CD4-positive, CD25-positive, alpha-beta regulatory T cell (primary cell): ENCODE measurements at regions not wholly inside any gene's neighbourhood (a gene's known extent, or its start where the extent isn't known, plus 50 kb on each side); places are given as distances from the start of the nearest gene placed in this dataset.

Experiments used
- ATAC-seq, 2 donors: fragments of 150-1000 bp; cut with Tn5 transposase; one replicate each; pipeline ENCODE4 v1.10.0; 2021; ENCODE audit warnings: low read depth in 2 of 2, moderate number of reproducible peaks in 2 of 2, moderate library complexity in 1 of 2
- DNase-seq, 3 donors: peaks; one replicate each; pipeline versions ENCODE4 v3.0.0 to v3.0.0-alpha.2; 2012 to 2022; ENCODE audit warnings: mixed read lengths in 1 of 3
- H3K27ac ChIP-seq: one replicate; pipeline ENCODE4 v1.7.0; 2013; ENCODE audit warnings: mild to moderate bottlenecking, low read length; ENCODE audit not compliant: insufficient read depth, poor library complexity, severe bottlenecking
- H3K27me3 ChIP-seq: one replicate; pipeline ENCODE4 v1.7.0; 2013; ENCODE audit warnings: low read length; ENCODE audit not compliant: control insufficient read depth, insufficient read depth
- H3K36me3 ChIP-seq: one replicate; pipeline ENCODE4 v1.7.0; 2013; ENCODE audit warnings: mild to moderate bottlenecking, low read length, moderate library complexity; ENCODE audit not compliant: control insufficient read depth, insufficient read depth
- H3K4me1 ChIP-seq: 2 replicates; pipeline ENCODE4 v1.7.0; 2013; ENCODE audit warnings: mild to moderate bottlenecking, low read length; ENCODE audit not compliant: insufficient read depth, control insufficient read depth, poor library complexity, severe bottlenecking
- H3K4me3 ChIP-seq: one replicate; pipeline ENCODE4 v1.7.0; 2013; ENCODE audit warnings: low read depth, mild to moderate bottlenecking, low read length, moderate library complexity
- H3K9me3 ChIP-seq, 2 experiments: 1 replicate in 1 of 2; 2 replicates in 1 of 2; pipeline ENCODE4 v1.7.0; 2013; ENCODE audit warnings: low read length in 2 of 2, mild to moderate bottlenecking in 1 of 2, moderate library complexity in 1 of 2; ENCODE audit not compliant: control insufficient read depth in 2 of 2
- H3K27ac Mint-ChIP-seq, 3 donors: one replicate each; pipeline ENCODE4 v1.8.0; 2020 to 2022; ENCODE audit warnings: mild to moderate bottlenecking in 3 of 3, mixed read lengths in 3 of 3, moderate library complexity in 2 of 3
- H3K27me3 Mint-ChIP-seq: one replicate; pipeline ENCODE4 v1.8.0; 2022; ENCODE audit warnings: mild to moderate bottlenecking, mixed read lengths
- H3K36me3 Mint-ChIP-seq: one replicate; pipeline ENCODE4 v1.8.0; 2020; ENCODE audit warnings: mixed read lengths
- H3K4me1 Mint-ChIP-seq, 4 donors: one replicate each; pipeline ENCODE4 v1.8.0; 2020 to 2022; ENCODE audit warnings: mixed read lengths in 4 of 4, mild to moderate bottlenecking in 1 of 4
- H3K4me3 Mint-ChIP-seq, 4 donors: one replicate each; pipeline ENCODE4 v1.8.0; 2020 to 2022; ENCODE audit warnings: mild to moderate bottlenecking in 4 of 4, mixed read lengths in 4 of 4, moderate library complexity in 3 of 4
- H3K9me3 Mint-ChIP-seq, 7 donors: one replicate each; pipeline ENCODE4 v1.8.0; 2020 to 2022; ENCODE audit warnings: mixed read lengths in 7 of 7, mild to moderate bottlenecking in 3 of 7, moderate library complexity in 2 of 7

- H3K27me3 ChIP-seq, result no peaks in the 10 kb centered on the region
- no peak overlapping the region for H3K27ac ChIP-seq
- no peaks in the 10 kb centered on the region for H3K9me3 ChIP-seq
- no peak for ATAC-seq
- Mint-ChIP-seq H3K4me3 (no peak overlapping the region), H3K9me3 (no peaks in the 10 kb centered on the region), H3K27me3 (no peaks in the 10 kb centered on the region), H3K27ac (peak overlapping the region in 1 of 3 donors; percentile 32), H3K4me1 (no peaks in the 10 kb centered on the region), H3K36me3 (no peaks in the 10 kb centered on the region)
- no peaks in the 10 kb centered on the region for H3K4me1 ChIP-seq
- H3K4me3 ChIP-seq, result no peak overlapping the region
- no peaks in the 10 kb centered on the region for H3K36me3 ChIP-seq
- no peak for DNase-seq
Observed at GRCh38 chr20:48211238-48211637, 426.0 kb upstream of the SULF2 start.

GRCh38 chr20:48210111-48211027 is 425.1 kb upstream of the SULF2 start:
- Histone ChIP-seq H3K27ac (no peak overlapping the region), H3K4me3 (no peak overlapping the region), H3K4me1 (no peaks in the 10 kb centered on the region), H3K36me3 (no peaks in the 10 kb centered on the region), H3K9me3 (no peaks in the 10 kb centered on the region), H3K27me3 (no peaks in the 10 kb centered on the region)
- Mint-ChIP-seq H3K4me1 (no peaks in the 10 kb centered on the region), H3K4me3 (no peak overlapping the region), H3K36me3 (no peaks in the 10 kb centered on the region), H3K9me3 (no peaks in the 10 kb centered on the region), H3K27ac (no peak overlapping the region), H3K27me3 (no peaks in the 10 kb centered on the region)
- DNase-seq (no peak), ATAC-seq (no peak)

GRCh38 chr20:48209102-48209501 is 423.8 kb upstream of the SULF2 start:
- Mint-ChIP-seq H3K4me3 (no peak overlapping the region), H3K9me3 (no peaks in the 10 kb centered on the region), H3K36me3 (no peaks in the 10 kb centered on the region), H3K27me3 (no peaks in the 10 kb centered on the region), H3K27ac (no peak overlapping the region), H3K4me1 (no peaks in the 10 kb centered on the region)
- Histone ChIP-seq H3K4me3 (no peak overlapping the region), H3K27me3 (no peaks in the 10 kb centered on the region), H3K27ac (no peak overlapping the region), H3K9me3 (no peaks in the 10 kb centered on the region), H3K4me1 (no peaks in the 10 kb centered on the region), H3K36me3 (no peaks in the 10 kb centered on the region)
- DNase-seq, result no peak
- ATAC-seq, result no peak

- H3K4me3 ChIP-seq, result no peak overlapping the region
- ATAC-seq (no peak), DNase-seq (no peak)
- no peaks in the 10 kb centered on the region for H3K27me3 ChIP-seq
- Mint-ChIP-seq H3K9me3 (no peaks in the 10 kb centered on the region), H3K27ac (no peak overlapping the region), H3K36me3 (no peaks in the 10 kb centered on the region), H3K4me3 (no peak overlapping the region), H3K27me3 (no peaks in the 10 kb centered on the region), H3K4me1 (no peaks in the 10 kb centered on the region)
- H3K4me1 ChIP-seq, result no peaks in the 10 kb centered on the region
- H3K27ac ChIP-seq, result no peak overlapping the region
- no peaks in the 10 kb centered on the region for H3K9me3 ChIP-seq
- no peaks in the 10 kb centered on the region for H3K36me3 ChIP-seq
Observed at GRCh38 chr20:48208176-48208575, 422.9 kb upstream of the SULF2 start.

GRCh38 chr20:48207505-48207904 is 422.2 kb upstream of the SULF2 start:
- no peak for DNase-seq
- Mint-ChIP-seq H3K4me1 (no peaks in the 10 kb centered on the region), H3K27me3 (no peaks in the 10 kb centered on the region), H3K27ac (no peak overlapping the region), H3K36me3 (no peaks in the 10 kb centered on the region), H3K4me3 (no peak overlapping the region), H3K9me3 (no peaks in the 10 kb centered on the region)
- H3K36me3 ChIP-seq, result no peaks in the 10 kb centered on the region
- ATAC-seq, result no peak
- no peak overlapping the region for H3K27ac ChIP-seq
- H3K4me1 ChIP-seq, result no peaks in the 10 kb centered on the region
- no peaks in the 10 kb centered on the region for H3K27me3 ChIP-seq
- no peak overlapping the region for H3K4me3 ChIP-seq
- H3K9me3 ChIP-seq, result no peaks in the 10 kb centered on the region

- no peak overlapping the region for H3K27ac ChIP-seq
- no peaks in the 10 kb centered on the region for H3K4me1 ChIP-seq
- ATAC-seq (no peak), DNase-seq (no peak)
- no peak overlapping the region for H3K4me3 ChIP-seq
- H3K27ac Mint-ChIP-seq, result no peak overlapping the region
- H3K27me3 ChIP-seq, result no peaks in the 10 kb centered on the region
- no peaks in the 10 kb centered on the region for H3K9me3 ChIP-seq
- no peaks in the 10 kb centered on the region for H3K9me3 Mint-ChIP-seq
- no peaks in the 10 kb centered on the region for H3K36me3 Mint-ChIP-seq
- H3K4me1 Mint-ChIP-seq, result no peaks in the 10 kb centered on the region
- H3K27me3 Mint-ChIP-seq, result no peaks in the 10 kb centered on the region
- no peak overlapping the region for H3K4me3 Mint-ChIP-seq
- no peaks in the 10 kb centered on the region for H3K36me3 ChIP-seq
Observed at GRCh38 chr20:48205786-48206185, 420.5 kb upstream of the SULF2 start.

- Histone ChIP-seq H3K9me3 (no peaks in the 10 kb centered on the region), H3K27ac (no peak overlapping the region), H3K4me3 (no peak overlapping the region), H3K4me1 (no peaks in the 10 kb centered on the region), H3K36me3 (no peaks in the 10 kb centered on the region), H3K27me3 (no peaks in the 10 kb centered on the region)
- H3K27ac Mint-ChIP-seq, result no peak overlapping the region
- no peaks in the 10 kb centered on the region for H3K36me3 Mint-ChIP-seq
- no peaks in the 10 kb centered on the region for H3K4me1 Mint-ChIP-seq
- ATAC-seq, result no peak
- no peak overlapping the region for H3K4me3 Mint-ChIP-seq
- H3K27me3 Mint-ChIP-seq, result no peaks in the 10 kb centered on the region
- DNase-seq, result no peak
- H3K9me3 Mint-ChIP-seq, result no peaks in the 10 kb centered on the region
Observed at GRCh38 chr20:48205281-48205782, 420.1 kb upstream of the SULF2 start.

GRCh38 chr20:48204499-48204898 is 419.2 kb upstream of the SULF2 start:
- Mint-ChIP-seq H3K27ac (no peak overlapping the region), H3K4me3 (no peak overlapping the region), H3K9me3 (no peaks in the 10 kb centered on the region), H3K27me3 (no peaks in the 10 kb centered on the region), H3K36me3 (no peaks in the 10 kb centered on the region), H3K4me1 (no peaks in the 10 kb centered on the region)
- no peak for ATAC-seq
- Histone ChIP-seq H3K4me3 (no peak overlapping the region), H3K27me3 (no peaks in the 10 kb centered on the region), H3K36me3 (no peaks in the 10 kb centered on the region), H3K9me3 (no peaks in the 10 kb centered on the region), H3K27ac (no peak overlapping the region), H3K4me1 (no peaks in the 10 kb centered on the region)
- DNase-seq, result no peak
